ENCODE measurements at regions not wholly inside any gene's neighbourhood (a gene's known extent, or its start where the extent isn't known, plus 50 kb on each side); places are given as distances from the start of the nearest gene placed in this dataset.

- TF ChIP-seq ATF2 (IDR thresholded peaks at IDR 0.05; ENCODE audit: low read length) (no peak), GTF2F1 (IDR thresholded peaks at IDR 0.05; ENCODE audit: borderline replicate concordance, low read depth, low read length) (no peak), KDM4A (IDR thresholded peaks at IDR 0.05; ENCODE audit: low read depth, low read length, severe bottlenecking) (no peak), ATF3 (IDR thresholded peaks at IDR 0.05; ENCODE audit: insufficient read depth, low read depth, low read length) (no peak), EGR1 (IDR thresholded peaks at IDR 0.05; ENCODE audit: borderline replicate concordance, low read depth, low read length) (no peak), SIN3A (conservative IDR thresholded peaks at IDR 0.05 in 1 of 2, IDR thresholded peaks at IDR 0.05 in 1 of 2; ENCODE audit: low read depth in 1 of 2, low read length in 2 of 2) (no peak), CHD1 (IDR thresholded peaks at IDR 0.05; ENCODE audit: low read depth, low read length) (no peak), CEBPB (IDR thresholded peaks at IDR 0.05; ENCODE audit: low read depth, low read length) (no peak), BRCA1 (IDR thresholded peaks at IDR 0.05; ENCODE audit: low read depth, low read length) (no peak)
- Histone ChIP-seq H2BK20ac (ENCODE audit: low read length) (no peak overlapping the region), H3K9ac (replicated peaks in 1 of 4; ENCODE audit: extremely low read depth in 1 of 4, low read depth in 3 of 4, low read length in 3 of 4) (no peak overlapping the region), H3K18ac (ENCODE audit: extremely low read depth, low read length) (no peak overlapping the region), H2BK120ac (replicated peaks; ENCODE audit: low read depth, low read length) (no peak overlapping the region), H3K9me3 (ENCODE audit: insufficient read depth in 2 of 2, low read depth in 1 of 2, low read length in 1 of 2) (no peaks in the 10 kb centered on the region), H3K79me2 (ENCODE audit: control insufficient read depth in 1 of 2, insufficient read depth in 2 of 2, low read length in 2 of 2) (no peaks in the 10 kb centered on the region), H4K91ac (replicated peaks; ENCODE audit: insufficient read length, low read length) (no peak overlapping the region), H2AK5ac (ENCODE audit: low read depth, low read length) (no peak overlapping the region), H3K4me1 (replicated peaks in 1 of 4; ENCODE audit: control insufficient read depth in 3 of 4, insufficient read depth in 4 of 4, low read length in 3 of 4) (0 out of 7 replicates have a peak, but pooled peaks cover 0 to 2% (median 0%) of the 10 kb centered on the region in 4 experiments), H3K36me3 (ENCODE audit: control insufficient read depth in 2 of 4, insufficient read depth in 4 of 4, low read length in 3 of 4) (no peaks in the 10 kb centered on the region), H4K8ac (ENCODE audit: extremely low read depth, insufficient read depth, low read length) (no peak overlapping the region), H3K14ac (ENCODE audit: insufficient read length) (no peak overlapping the region), H3K56ac (replicated peaks; ENCODE audit: insufficient read length, low read depth, low read length) (no peak overlapping the region), H3K4me3 (ENCODE audit: extremely low read depth in 1 of 4, insufficient read depth in 2 of 4, low read depth in 3 of 4, low read length in 4 of 4) (no peak overlapping the region), H3K79me1 (ENCODE audit: low read depth, low read length) (no peaks in the 10 kb centered on the region), H3K4me2 (ENCODE audit: insufficient read depth in 1 of 2, low read depth in 2 of 2, low read length in 2 of 2) (no peak overlapping the region), H2BK15ac (ENCODE audit: low read length) (no peak overlapping the region), H2BK5ac (ENCODE audit: low read depth, low read length) (no peak overlapping the region), H3K27me3 (replicated peaks in 1 of 4; ENCODE audit: control insufficient read depth in 3 of 4, extremely low read depth in 1 of 4, insufficient read depth in 3 of 4, low read length in 3 of 4) (no peaks in the 10 kb centered on the region), H3K23me2 (ENCODE audit: low read depth, low read length) (no peaks in the 10 kb centered on the region), H2BK12ac (ENCODE audit: low read depth, low read length) (no peak overlapping the region), H4K20me1 (replicated peaks in 1 of 2; ENCODE audit: control insufficient read depth in 1 of 2, insufficient read depth in 2 of 2, low read length in 2 of 2) (no peaks in the 10 kb centered on the region), H4K5ac (ENCODE audit: insufficient read length, low read depth, low read length) (no peak overlapping the region), H3K23ac (ENCODE audit: insufficient read length) (no peak overlapping the region), H3K27ac (ENCODE audit: low read depth, low read length) (no peak overlapping the region), H3K4ac (replicated peaks; ENCODE audit: insufficient read length, low read depth, low read length) (no peak overlapping the region), H2AFZ (ENCODE audit: low read length) (no peak overlapping the region)
- POLR2A ChIA-PET (ENCODE audit: partially characterized antibody), result no interaction called here
- DNase-seq (ENCODE audit: low read depth in 1 of 2, low spot score in 2 of 2), result no peak
- no peak for FAIRE-seq
- 100% methylated on average over 2 of the region's 2 CpGs; no CpG with 5 or more reads in 1 of the 2 experiments for WGBS, 2 experiments (ENCODE audit: extremely low coverage in 1 of 2, insufficient coverage in 1 of 2, insufficient read length in 1 of 2, insufficient replicate concordance in 2 of 2, low coverage in 1 of 2, low lambda C conversion rate in 2 of 2, missing lambda C conversion rate in 1 of 2)
- CTCF ChIA-PET (ENCODE audit: partially characterized antibody), result interaction anchor here (3.0 kb wide), 1 partner anchor 13 kb away, joined by 17 read pairs; no protein-coding TSS in a partner anchor
Observed at GRCh38 chr2:65813631-65814173, 381.3 kb upstream of the SPRED2 start.
